Liver (tissue), 8 donors: ENCODE measurements at regions not wholly inside any gene's neighbourhood (a gene's known extent, or its start where the extent isn't known, plus 50 kb on each side); places are given as distances from the start of the nearest gene placed in this dataset.

Source experiments
- DNase-seq: peaks from one replicate; pipeline ENCODE4 v3.0.0-alpha.2; 2017; ENCODE audit warnings: low spot score
- H3K27ac ChIP-seq, 2 donors: one replicate each; pipeline ENCODE4 v1.7.0; 2013; ENCODE audit warnings: inconsistent platforms in 2 of 2, low read length in 2 of 2, control low read depth in 1 of 2, low read depth in 1 of 2, mild to moderate bottlenecking in 1 of 2
- H3K27me3 ChIP-seq, 4 donors: one replicate each; pipeline versions ENCODE4 v1.6.1 to v1.7.0; 2013; ENCODE audit warnings: low read length in 3 of 4, inconsistent platforms in 1 of 4, mild to moderate bottlenecking in 1 of 4, moderate library complexity in 1 of 4; ENCODE audit not compliant: control insufficient read depth in 4 of 4, insufficient read depth in 4 of 4
- H3K36me3 ChIP-seq, 4 donors: one replicate each; pipeline versions ENCODE4 v1.6.1 to v1.7.0; 2013; ENCODE audit warnings: low read length in 3 of 4, mild to moderate bottlenecking in 3 of 4, low read depth in 1 of 4, moderate library complexity in 1 of 4; ENCODE audit not compliant: control insufficient read depth in 4 of 4, insufficient read depth in 3 of 4
- H3K4me1 ChIP-seq, 4 donors: one replicate each; pipeline versions ENCODE4 v1.6.1 to v1.7.0; 2013; ENCODE audit warnings: low read length in 3 of 4, mild to moderate bottlenecking in 3 of 4, moderate library complexity in 1 of 4; ENCODE audit not compliant: control insufficient read depth in 4 of 4, insufficient read depth in 4 of 4
- H3K4me3 ChIP-seq, 3 donors: one replicate each; pipeline versions ENCODE4 v1.6.1 to v1.7.0; 2013; ENCODE audit warnings: low read length in 3 of 3, control low read depth in 1 of 3, low read depth in 1 of 3, mild to moderate bottlenecking in 1 of 3
- H3K9ac ChIP-seq, 2 donors: one replicate each; pipeline ENCODE4 v1.7.0; 2013; ENCODE audit warnings: low read length in 2 of 2, mild to moderate bottlenecking in 2 of 2, moderate library complexity in 2 of 2, control low read depth in 1 of 2, low read depth in 1 of 2
- H3K9me3 ChIP-seq, 4 donors: one replicate each; pipeline versions ENCODE4 v1.6.1 to v1.7.0; 2013; ENCODE audit warnings: low read length in 3 of 4; ENCODE audit not compliant: control insufficient read depth in 4 of 4
- CTCF ChIP-seq: fragments of 150-350 bp; IDR thresholded peaks from 2 replicates; pipeline ENCODE4 v1.5.1; 2017; ENCODE audit warnings: improper control_type of control experiment, low read depth, low read length; ENCODE audit not compliant: missing input control
- EGR1 ChIP-seq, 2 donors: IDR thresholded peaks; 2 replicates each; pipeline ENCODE4 v1.6.1; 2016 to 2018; ENCODE audit warnings: antibody characterized with exemption in 2 of 2, low read depth in 2 of 2
- FOXA1 ChIP-seq: IDR thresholded peaks from 2 replicates; pipeline ENCODE4 v1.6.1; 2016; ENCODE audit warnings: antibody characterized with exemption
- FOXA2 ChIP-seq: IDR thresholded peaks from 2 replicates; pipeline ENCODE4 v1.6.1; 2016; ENCODE audit warnings: antibody characterized with exemption
- GABPA ChIP-seq, 2 donors: IDR thresholded peaks in 1 of 2; conservative IDR thresholded peaks in 1 of 2; 2 replicates each; pipeline ENCODE4 v1.6.1; 2016; ENCODE audit warnings: antibody characterized with exemption in 2 of 2, mild to moderate bottlenecking in 1 of 2, moderate library complexity in 1 of 2
- HNF4A ChIP-seq, 2 donors: conservative IDR thresholded peaks; 2 replicates each; pipeline ENCODE4 v1.6.1; 2016; ENCODE audit warnings: antibody characterized with exemption in 2 of 2, mild to moderate bottlenecking in 2 of 2
- HNF4G ChIP-seq: IDR thresholded peaks from 2 replicates; pipeline ENCODE4 v1.6.1; 2016; ENCODE audit warnings: antibody characterized with exemption
- JUND ChIP-seq, 2 donors: IDR thresholded peaks; 2 replicates each; pipeline ENCODE4 v1.6.1; 2016; ENCODE audit warnings: antibody characterized with exemption in 2 of 2
- MAX ChIP-seq: IDR thresholded peaks from 2 replicates; pipeline ENCODE4 v1.6.1; 2016; ENCODE audit warnings: antibody characterized with exemption
- NR2F2 ChIP-seq: IDR thresholded peaks from 2 replicates; pipeline ENCODE4 v1.6.1; 2016; ENCODE audit warnings: antibody characterized with exemption
- RAD21 ChIP-seq, 2 donors: IDR thresholded peaks; 2 replicates each; pipeline ENCODE4 v1.6.1; 2016; ENCODE audit warnings: antibody characterized with exemption in 2 of 2, mild to moderate bottlenecking in 2 of 2
- REST ChIP-seq: IDR thresholded peaks from 2 replicates; pipeline ENCODE4 v1.6.1; 2016; ENCODE audit warnings: antibody characterized with exemption, mild to moderate bottlenecking
- RXRA ChIP-seq, 2 donors: IDR thresholded peaks; 2 replicates each; pipeline ENCODE4 v1.6.1; 2017 to 2018; ENCODE audit warnings: antibody characterized with exemption in 2 of 2, mild to moderate bottlenecking in 1 of 2
- SP1 ChIP-seq: IDR thresholded peaks from 2 replicates; pipeline ENCODE4 v1.6.1; 2018; ENCODE audit warnings: antibody characterized with exemption, mild to moderate bottlenecking
- TAF1 ChIP-seq: conservative IDR thresholded peaks from 2 replicates; pipeline ENCODE4 v1.6.1; 2016; ENCODE audit warnings: antibody characterized with exemption, mild to moderate bottlenecking
- YY1 ChIP-seq: IDR thresholded peaks from 2 replicates; pipeline ENCODE4 v1.6.1; 2016; ENCODE audit warnings: antibody characterized with exemption, mild to moderate bottlenecking
- ZBTB33 ChIP-seq: IDR thresholded peaks from 2 replicates; pipeline ENCODE4 v1.6.1; 2016; ENCODE audit warnings: antibody characterized with exemption
- WGBS: extraction: QIAGEN DNeasy Blood & Tissue Kit; methylation state at CpG from one replicate; pipeline ENCODE4 v1.1.7; 2013; 5-methylcytosine and 5-hydroxymethylcytosine counted together
- donor health status: healthy.
- donor health status: healthy.
- donor health status: healthy.
- donor health status: healthy.
- donor health status: healthy.

- H3K4me1 ChIP-seq: no peaks in the 10 kb centered on the region
- H3K9ac ChIP-seq: no peak overlapping the region
- H3K4me3 ChIP-seq: no peak overlapping the region
- H3K36me3 ChIP-seq: no peaks in the 10 kb centered on the region
- H3K27ac ChIP-seq: no peak overlapping the region
- no peaks in the 10 kb centered on the region for H3K9me3 ChIP-seq
- TF ChIP-seq TAF1: no peak
- no peak for TF ChIP-seq JUND (IDR thresholded peaks at IDR 0.05)
- TF ChIP-seq REST: no peak
- TF ChIP-seq YY1: no peak
- no peak for TF ChIP-seq GABPA (IDR thresholded peaks at IDR 0.05 in 1 of 2, conservative IDR thresholded peaks at IDR 0.05 in 1 of 2)
- no peak for TF ChIP-seq CTCF
- TF ChIP-seq ZBTB33: no peak
- no peak for TF ChIP-seq HNF4G
- TF ChIP-seq MAX: no peak
- no peak for TF ChIP-seq NR2F2
- no peak for TF ChIP-seq SP1
- TF ChIP-seq EGR1 (IDR thresholded peaks at IDR 0.05; ENCODE audit: low read depth in 2 of 2): no peak
- H3K27me3 ChIP-seq: no peaks in the 10 kb centered on the region
- DNase-seq: no peak
These were observed 50.4 kb downstream of the SHOC1 start for GRCh38 chr9:111744363-111744762.

GRCh38 chr9:111743275-111743674 is 51.5 kb downstream of the SHOC1 start:
- TF ChIP-seq REST: no peak
- TF ChIP-seq YY1: no peak
- no peak for TF ChIP-seq GABPA (IDR thresholded peaks at IDR 0.05 in 1 of 2, conservative IDR thresholded peaks at IDR 0.05 in 1 of 2)
- no peak for TF ChIP-seq NR2F2
- no peak for TF ChIP-seq RXRA (IDR thresholded peaks at IDR 0.05)
- TF ChIP-seq FOXA2: no peak
- no peak for TF ChIP-seq JUND (IDR thresholded peaks at IDR 0.05)
- no peak for TF ChIP-seq FOXA1
- TF ChIP-seq ZBTB33: no peak
- no peak for TF ChIP-seq RAD21 (IDR thresholded peaks at IDR 0.05)
- TF ChIP-seq HNF4A (conservative IDR thresholded peaks at IDR 0.05): no peak
- TF ChIP-seq EGR1 (IDR thresholded peaks at IDR 0.05; ENCODE audit: low read depth in 2 of 2): no peak
- WGBS: 69% methylated on average over 4 of the region's 4 CpGs
- DNase-seq: no peak
- H3K36me3 ChIP-seq: no peaks in the 10 kb centered on the region
- no peak overlapping the region for H3K9ac ChIP-seq
- no peaks in the 10 kb centered on the region for H3K9me3 ChIP-seq
- no peak overlapping the region for H3K4me3 ChIP-seq
- H3K27ac ChIP-seq: no peak overlapping the region
- H3K27me3 ChIP-seq: no peaks in the 10 kb centered on the region
- H3K4me1 ChIP-seq: no peaks in the 10 kb centered on the region
